Upper lobe of left lung (tissue), 6 donors: ENCODE measurements at regions not wholly inside any gene's neighbourhood (a gene's known extent, or its start where the extent isn't known, plus 50 kb on each side); places are given as distances from the start of the nearest gene placed in this dataset.

Source experiments
- ATAC-seq, 2 donors: fragments of 200-7000 bp; cut with Tn5 transposase; one replicate each; pipeline ENCODE4 v1.9.1; 2022; ENCODE audit warnings: mild to moderate bottlenecking in 2 of 2, moderate library complexity in 2 of 2; ENCODE audit not compliant: low FRiP score in 2 of 2
- DNase-seq, 2 donors: peaks; one replicate each; pipeline ENCODE4 v3.0.0-alpha.2; 2019 to 2020
- H3K27ac ChIP-seq, 4 donors: fragments of 200-600 bp; sonication (generic); one replicate each; pipeline ENCODE4 v1.5.1; 2016 to 2019
- H3K27me3 ChIP-seq, 4 donors: fragments of 200-600 bp; sonication (generic); one replicate each; pipeline ENCODE4 v1.5.1; 2017 to 2019
- H3K36me3 ChIP-seq, 4 donors: fragments of 200-600 bp; sonication (generic); one replicate each; pipeline ENCODE4 v1.5.1; 2016 to 2019
- H3K4me1 ChIP-seq, 4 donors: fragments of 200-600 bp; sonication (generic); one replicate each; pipeline ENCODE4 v1.5.1; 2018 to 2019
- H3K4me3 ChIP-seq, 4 donors: fragments of 200-600 bp; sonication (generic); one replicate each; pipeline ENCODE4 v1.5.1; 2017 to 2019; ENCODE audit warnings: mild to moderate bottlenecking in 2 of 4, moderate library complexity in 1 of 4
- H3K9me3 ChIP-seq, 4 donors: fragments of 200-600 bp; sonication (generic); one replicate each; pipeline ENCODE4 v1.5.1; 2018 to 2019
- CTCF ChIP-seq, 6 experiments: fragments of 450-650 bp in 4 of 6; fragments of 200-600 bp in 2 of 6; sonication (generic) in 2 of 6; IDR thresholded peaks; one replicate each; pipeline ENCODE4 v1.5.1; 2016 to 2019; ENCODE audit warnings: antibody characterized with exemption in 6 of 6
- EP300 ChIP-seq, 4 donors: sonication (generic); formaldehyde crosslinking; IDR thresholded peaks; one replicate each; pipeline ENCODE4 v1.5.1; 2017; ENCODE audit warnings: antibody characterized with exemption in 4 of 4, control low read depth in 2 of 4
- POLR2A ChIP-seq, 4 donors: fragments of 450-650 bp; IDR thresholded peaks; one replicate each; pipeline ENCODE4 v1.5.1; 2016 to 2017; ENCODE audit warnings: antibody characterized with exemption in 4 of 4, mild to moderate bottlenecking in 2 of 4
- POLR2AphosphoS5 ChIP-seq, 2 donors: sonication (generic); formaldehyde crosslinking; IDR thresholded peaks; one replicate each; pipeline ENCODE4 v1.5.1; 2017; ENCODE audit warnings: antibody characterized with exemption in 2 of 2
- WGBS, 2 donors: methylation state at CpG; one replicate each; pipeline ENCODE4 v1.1.5; 2017 to 2018; 5-methylcytosine and 5-hydroxymethylcytosine counted together
- donor health status: DM: no; HTN: no; CAD: no; lungs with moderate emphysema.
- donor health status: DM: no; HTN: yes; CAD: no; lungs with severe emphysema.

- Histone ChIP-seq H3K27ac (no peak overlapping the region), H3K36me3 (no peaks in the 10 kb centered on the region), H3K27me3 (no peaks in the 10 kb centered on the region), H3K4me1 (no peaks in the 10 kb centered on the region), H3K4me3 (no peak overlapping the region), H3K9me3 (no peaks in the 10 kb centered on the region)
- no peak for DNase-seq
- TF ChIP-seq EP300 (IDR thresholded peaks at IDR 0.05) (no peak), CTCF (IDR thresholded peaks at IDR 0.05) (no peak), POLR2AphosphoS5 (IDR thresholded peaks at IDR 0.05) (no peak), POLR2A (IDR thresholded peaks at IDR 0.05) (no peak)
- peak; percentile 67 to 85 for ATAC-seq
- WGBS, 2 donors: 53 to 65% methylated on average over 2 of the region's 2 CpGs
These were observed 112.6 kb upstream of the CCN2 start for GRCh38 chr6:132063738-132064137.

GRCh38 chr6:132063204-132063603 lies 112.0 kb upstream of the CCN2 start:
- Histone ChIP-seq H3K36me3 (no peaks in the 10 kb centered on the region), H3K4me1 (no peaks in the 10 kb centered on the region), H3K27me3 (no peaks in the 10 kb centered on the region), H3K27ac (no peak overlapping the region), H3K9me3 (no peaks in the 10 kb centered on the region), H3K4me3 (no peak overlapping the region)
- TF ChIP-seq POLR2AphosphoS5 (IDR thresholded peaks at IDR 0.05) (no peak), EP300 (IDR thresholded peaks at IDR 0.05) (peak in 2 of 4 donors; percentile 14 to 15)
- no peak for DNase-seq
- 54 to 62% methylated on average over 5 of the region's 5 CpGs for WGBS, 2 donors
- ATAC-seq: no peak

GRCh38 chr6:132062626-132063025 lies 111.5 kb upstream of the CCN2 start:
- ATAC-seq: no peak
- no peaks in the 10 kb centered on the region for H3K27me3 ChIP-seq
- H3K36me3 ChIP-seq: no peaks in the 10 kb centered on the region
- no peak overlapping the region for H3K27ac ChIP-seq
- no peak overlapping the region for H3K4me3 ChIP-seq
- no peaks in the 10 kb centered on the region for H3K4me1 ChIP-seq
- H3K9me3 ChIP-seq: no peaks in the 10 kb centered on the region
- TF ChIP-seq EP300 (IDR thresholded peaks at IDR 0.05): no peak
- no peak for TF ChIP-seq POLR2AphosphoS5 (IDR thresholded peaks at IDR 0.05)
- no peak for TF ChIP-seq POLR2A (IDR thresholded peaks at IDR 0.05)
- TF ChIP-seq CTCF (IDR thresholded peaks at IDR 0.05): no peak
- 72 to 76% methylated on average over 3 of the region's 3 CpGs for WGBS, 2 donors
- no peak for DNase-seq

- 63 to 68% methylated on average over 1 of the region's 1 CpG for WGBS, 2 donors
- no peak for ATAC-seq
- Histone ChIP-seq H3K27me3 (no peaks in the 10 kb centered on the region), H3K4me1 (no peaks in the 10 kb centered on the region), H3K36me3 (no peaks in the 10 kb centered on the region), H3K9me3 (no peaks in the 10 kb centered on the region), H3K4me3 (no peak overlapping the region), H3K27ac (no peak overlapping the region)
- no peak for DNase-seq
- TF ChIP-seq CTCF (IDR thresholded peaks at IDR 0.05): no peak
- no peak for TF ChIP-seq POLR2AphosphoS5 (IDR thresholded peaks at IDR 0.05)
- TF ChIP-seq EP300 (IDR thresholded peaks at IDR 0.05): no peak
- no peak for TF ChIP-seq POLR2A (IDR thresholded peaks at IDR 0.05)
These were observed 110.2 kb upstream of the CCN2 start for GRCh38 chr6:132061381-132061780.

GRCh38 chr6:132060591-132060990 lies 109.4 kb upstream of the CCN2 start:
- no peaks in the 10 kb centered on the region for H3K36me3 ChIP-seq
- H3K4me3 ChIP-seq: no peak overlapping the region
- no peaks in the 10 kb centered on the region for H3K27me3 ChIP-seq
- WGBS, 2 donors: 82% methylated on average over 4 of the region's 4 CpGs
- TF ChIP-seq POLR2A (IDR thresholded peaks at IDR 0.05): no peak
- no peak for TF ChIP-seq EP300 (IDR thresholded peaks at IDR 0.05)
- no peak for TF ChIP-seq POLR2AphosphoS5 (IDR thresholded peaks at IDR 0.05)
- no peak for TF ChIP-seq CTCF (IDR thresholded peaks at IDR 0.05)
- H3K4me1 ChIP-seq: no peaks in the 10 kb centered on the region
- ATAC-seq (no peak), DNase-seq (no peak)
- no peak overlapping the region for H3K27ac ChIP-seq
- no peaks in the 10 kb centered on the region for H3K9me3 ChIP-seq
